ENCODE measurements at regions not wholly inside any gene's neighbourhood (a gene's known extent, or its start where the extent isn't known, plus 50 kb on each side); places are given as distances from the start of the nearest gene placed in this dataset.

DNA sequence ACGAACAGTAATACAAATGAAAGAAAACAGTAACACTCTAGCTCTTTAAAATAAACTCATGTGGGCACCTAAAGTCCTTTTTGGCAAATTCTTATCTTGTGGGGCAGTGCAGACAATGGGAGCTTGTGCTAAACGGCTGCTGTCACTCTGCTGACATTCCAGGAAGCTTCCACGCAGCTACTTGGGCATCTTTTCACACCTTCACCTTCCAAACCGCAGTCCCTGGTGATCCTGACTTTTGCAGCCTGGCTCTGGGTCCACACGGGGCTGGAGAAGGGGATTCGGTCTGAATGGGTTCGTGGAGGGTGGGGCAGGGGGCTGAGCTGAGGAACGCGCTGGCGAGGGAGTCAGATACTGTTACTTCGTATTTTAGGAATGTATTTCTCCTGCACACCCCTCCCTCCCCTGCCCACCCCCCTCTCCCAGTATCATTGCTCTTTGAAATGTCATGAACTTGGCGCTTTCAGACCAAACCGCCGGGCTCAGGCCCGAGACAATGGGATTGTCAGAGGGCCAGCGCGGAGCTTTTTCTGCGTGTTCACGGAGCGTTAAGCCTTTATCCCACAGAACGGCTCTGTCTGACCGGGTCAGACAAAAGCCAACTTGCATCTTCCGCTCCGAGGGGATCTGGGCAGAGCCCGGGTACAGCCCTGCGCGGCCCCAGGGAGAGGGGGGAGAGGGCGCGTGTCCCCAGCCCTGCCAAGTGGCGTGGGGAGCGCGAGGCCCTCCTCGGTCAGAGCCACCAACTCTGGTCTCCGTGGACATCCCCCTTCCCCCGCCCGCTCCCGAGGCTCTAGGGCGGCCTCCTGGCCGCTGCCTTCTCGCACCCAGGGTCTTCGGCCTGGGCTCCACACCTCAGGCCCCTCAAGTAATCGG is 76.7 kb upstream of the EN2 start:
- TF ChIP-seq POLR2A (IDR thresholded peaks at IDR 0.05; ENCODE audit: low read depth, low read length) (no peak), TAF1 (IDR thresholded peaks at IDR 0.05; ENCODE audit: low read depth, low read length) (no peak), POLR2AphosphoS5 (IDR thresholded peaks at IDR 0.05; ENCODE audit: low read depth, low read length) (no peak), POU2F2 (IDR thresholded peaks at IDR 0.05; ENCODE audit: low read depth, low read length) (no peak), SPI1 (IDR thresholded peaks at IDR 0.05; ENCODE audit: low read depth, low read length) (no peak), PAX5 (IDR thresholded peaks at IDR 0.05; ENCODE audit: insufficient read depth, low read length, severe bottlenecking) (no peak)
